BLaER1 treated with 17β-estradiol and CSF1 and Interleukin-3, amounts not matched to agents 10 nM and 100 nM (cell line): ENCODE measurements at regions not wholly inside any gene's neighbourhood (a gene's known extent, or its start where the extent isn't known, plus 50 kb on each side); places are given as distances from the start of the nearest gene placed in this dataset.
A peak's percentile ranks its signal among the peaks of the same experiment; 100 is the strongest.

ENCODE experiments used
- H3K27ac ChIP-seq, 11 experiments: shearing (Covaris generic); formaldehyde crosslinking; 2 replicates each; pipeline ENCODE4 v1.8.1; 2022
- H3K27me3 ChIP-seq, 11 experiments: shearing (Covaris generic); formaldehyde crosslinking; 2 replicates each; pipeline ENCODE4 v1.8.1; 2022
- H3K36me3 ChIP-seq, 11 experiments: shearing (Covaris generic); formaldehyde crosslinking; 2 replicates each; pipeline ENCODE4 v1.8.1; 2022
- H3K4me1 ChIP-seq, 10 experiments: shearing (Covaris generic); formaldehyde crosslinking; 2 replicates each; pipeline ENCODE4 v1.8.1; 2022
- H3K4me2 ChIP-seq, 11 experiments: shearing (Covaris generic); formaldehyde crosslinking; 2 replicates each; pipeline ENCODE4 v1.8.1; 2022
- H3K4me3 ChIP-seq, 10 experiments: shearing (Covaris generic); formaldehyde crosslinking; 2 replicates each; pipeline ENCODE4 v1.8.1; 2022
- H3K9ac ChIP-seq, 11 experiments: shearing (Covaris generic); formaldehyde crosslinking; 2 replicates each; pipeline ENCODE4 v1.8.1; 2022
- H3K9me3 ChIP-seq, 11 experiments: shearing (Covaris generic); formaldehyde crosslinking; replicated peaks in 1 of 11; 2 replicates each; pipeline ENCODE4 v1.8.1; 2022
- H4K20me1 ChIP-seq, 11 experiments: shearing (Covaris generic); formaldehyde crosslinking; 2 replicates each; pipeline ENCODE4 v1.8.1; 2022
- Cebpa-rat ChIP-seq, 11 experiments: shearing (Covaris generic); IDR thresholded peaks; 2 replicates each; pipeline ENCODE4 v1.8.1; 2022

DNA sequence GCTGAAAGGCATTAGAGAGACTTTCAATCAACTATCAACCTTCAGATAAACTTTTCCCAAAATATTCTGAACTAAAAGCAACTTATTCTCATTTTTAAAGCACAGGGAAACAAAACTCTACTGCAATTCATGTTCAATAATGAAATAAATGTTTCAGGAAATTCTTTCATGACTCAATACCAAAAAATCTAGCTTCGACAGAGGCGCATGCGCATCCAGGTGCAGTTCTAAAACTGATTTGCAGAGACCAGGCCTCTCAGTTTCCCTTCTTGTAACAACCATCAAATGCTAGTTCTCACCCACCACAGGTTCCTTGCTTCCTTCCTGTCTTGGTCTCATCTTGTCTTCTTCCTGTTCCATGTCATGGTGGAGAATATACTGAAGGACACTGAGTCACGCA is 55.3 kb upstream of the NRBF2 start:
- TF ChIP-seq Cebpa-rat (IDR thresholded peaks at IDR 0.05): no peak
- H4K20me1 ChIP-seq: no peaks in the 10 kb centered on the region
- no peaks in the 10 kb centered on the region for H3K27me3 ChIP-seq
- H3K27ac ChIP-seq: no peak overlapping the region
- no peaks in the 10 kb centered on the region for H3K9me3 ChIP-seq
- peaks cover 0 to 4% (median 0%) of the 10 kb centered on the region in 10 experiments; a peak in 3 of 20 replicates for H3K4me1 ChIP-seq
- no peaks in the 10 kb centered on the region for H3K36me3 ChIP-seq
- no peak overlapping the region for H3K4me3 ChIP-seq
- no peak overlapping the region for H3K9ac ChIP-seq
- H3K4me2 ChIP-seq: no peak overlapping the region; a peak in 2 of 22 replicates

DNA sequence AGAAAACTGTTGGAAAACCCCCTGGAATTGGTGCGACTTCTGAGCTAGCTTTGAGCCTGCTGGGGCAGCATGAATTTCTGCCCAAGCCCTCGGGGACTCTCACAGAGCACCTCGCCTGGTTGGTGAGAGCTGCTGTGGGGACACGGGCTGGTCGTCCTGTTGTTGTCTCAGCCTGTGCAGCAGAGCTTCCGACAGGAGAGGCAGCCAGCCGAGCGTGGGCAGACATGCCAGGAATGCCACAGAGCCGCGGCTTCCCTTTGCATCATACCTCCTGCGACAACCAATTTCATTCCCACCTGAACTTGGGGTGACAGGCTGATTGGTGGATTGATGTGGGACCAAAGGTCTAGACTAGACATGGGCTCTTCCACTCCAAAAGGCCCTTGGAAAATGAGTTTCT is 60.2 kb upstream of the NRBF2 start:
- Histone ChIP-seq H3K27me3 (no peaks in the 10 kb centered on the region), H4K20me1 (no peaks in the 10 kb centered on the region), H3K4me1 (peaks cover 0 to 14% (median 8%) of the 10 kb centered on the region in 10 experiments; a peak in 17 of 20 replicates), H3K4me2 (no peak overlapping the region), H3K4me3 (no peak overlapping the region), H3K36me3 (no peaks in the 10 kb centered on the region), H3K27ac (no peak overlapping the region), H3K9me3 (peaks cover 0 to 23% (median 6%) of the 10 kb centered on the region in 11 experiments; a peak in 7 of 22 replicates), H3K9ac (no peak overlapping the region)
- no peak for TF ChIP-seq Cebpa-rat (IDR thresholded peaks at IDR 0.05)

DNA sequence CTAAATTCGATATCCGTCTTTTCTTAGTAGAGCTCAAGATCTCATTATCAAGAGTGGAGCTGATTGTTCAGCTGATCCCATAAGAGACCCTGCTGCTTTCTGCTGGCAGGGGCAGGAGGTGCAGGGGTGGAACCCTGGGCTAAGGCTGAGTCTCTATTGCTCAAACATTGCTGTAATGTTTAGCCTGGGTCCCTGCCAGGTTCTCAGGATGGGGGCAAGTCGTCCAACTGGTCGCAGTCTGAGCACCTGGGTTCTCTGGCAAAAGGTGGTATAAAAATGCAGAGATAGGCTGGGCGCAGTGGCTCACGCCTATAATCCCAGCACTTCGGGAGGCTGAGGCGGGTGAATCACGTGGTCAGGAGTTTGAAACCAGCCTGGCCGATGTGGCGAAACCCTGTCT is 62.0 kb upstream of the NRBF2 start:
- TF ChIP-seq Cebpa-rat (IDR thresholded peaks at IDR 0.05): no peak
- Histone ChIP-seq H3K9me3 (peaks cover 0 to 23% (median 6%) of the 10 kb centered on the region in 11 experiments; a peak in 7 of 22 replicates), H3K36me3 (no peaks in the 10 kb centered on the region), H4K20me1 (no peaks in the 10 kb centered on the region), H3K27me3 (no peaks in the 10 kb centered on the region), H3K9ac (no peak overlapping the region), H3K4me1 (peaks cover 0 to 17% (median 10%) of the 10 kb centered on the region in 10 experiments; a peak in 17 of 20 replicates), H3K27ac (no peak overlapping the region), H3K4me3 (no peak overlapping the region), H3K4me2 (no peak overlapping the region)

DNA sequence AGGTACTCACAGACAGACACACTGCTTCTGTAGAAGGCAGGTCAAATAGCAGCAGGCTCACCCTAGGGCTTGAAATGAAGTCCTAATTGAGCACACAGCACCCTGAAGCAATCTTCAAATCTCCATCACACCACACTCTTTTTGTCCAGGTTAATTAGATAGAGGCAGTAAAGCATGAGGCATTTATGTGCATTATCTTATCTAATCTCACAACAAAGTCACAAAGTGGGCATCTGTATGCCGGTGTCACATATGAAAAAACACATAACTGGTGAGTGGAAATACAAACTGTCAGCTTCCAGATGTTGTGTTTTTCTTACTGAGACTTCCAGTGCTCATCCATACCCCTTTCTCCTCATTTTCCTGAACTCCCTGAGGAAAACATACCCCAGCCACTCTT is 63.8 kb upstream of the NRBF2 start:
- H3K36me3 ChIP-seq: no peaks in the 10 kb centered on the region
- no peak for TF ChIP-seq Cebpa-rat (IDR thresholded peaks at IDR 0.05)
- peaks cover 0 to 24% (median 12%) of the 10 kb centered on the region in 10 experiments; a peak in 17 of 20 replicates for H3K4me1 ChIP-seq
- H3K27me3 ChIP-seq: no peaks in the 10 kb centered on the region
- no peaks in the 10 kb centered on the region for H4K20me1 ChIP-seq
- H3K4me3 ChIP-seq: no peak overlapping the region
- no peak overlapping the region for H3K4me2 ChIP-seq
- peaks cover 0 to 23% (median 6%) of the 10 kb centered on the region in 11 experiments; a peak in 7 of 22 replicates for H3K9me3 ChIP-seq
- peak overlapping the region in 5 of 11 experiments; percentile 2 to 53 (median 16); a peak in 4 of 22 replicates for H3K27ac ChIP-seq
- no peak overlapping the region for H3K9ac ChIP-seq

DNA sequence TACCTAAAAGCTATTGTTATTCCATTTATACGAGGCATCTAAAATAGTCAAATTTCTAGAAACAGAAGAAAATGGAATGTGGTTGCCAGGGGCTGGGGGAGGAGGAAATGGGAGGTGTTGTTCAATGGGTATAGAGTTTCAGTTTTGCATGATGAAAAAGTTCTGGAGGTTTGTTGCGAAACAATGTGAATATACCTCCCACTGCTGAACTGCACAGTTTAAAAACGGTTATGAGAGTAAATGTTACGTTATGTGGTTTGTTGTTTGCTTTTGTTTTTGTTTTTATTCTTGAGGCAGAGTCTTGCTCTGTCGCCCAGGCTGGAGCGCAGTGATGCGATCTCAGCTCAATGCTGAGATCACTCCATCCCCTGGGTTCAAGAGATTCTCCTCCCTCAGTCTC is 64.9 kb upstream of the NRBF2 start:
- peak in 7 of 11 experiments; percentile 34 to 85 (median 60); a peak in 10 of 22 replicates for TF ChIP-seq Cebpa-rat (IDR thresholded peaks at IDR 0.05)
- no peak overlapping the region for H3K4me3 ChIP-seq
- H3K36me3 ChIP-seq: no peaks in the 10 kb centered on the region
- H3K4me1 ChIP-seq: peaks cover 0 to 28% (median 13%) of the 10 kb centered on the region in 10 experiments; a peak in 17 of 20 replicates
- H3K9ac ChIP-seq: no peak overlapping the region
- H3K27me3 ChIP-seq: no peaks in the 10 kb centered on the region
- peak overlapping the region in 6 of 11 experiments; percentile 10 to 53 (median 42); a peak in 9 of 22 replicates for H3K27ac ChIP-seq
- H3K4me2 ChIP-seq: peak overlapping the region in 9 of 11 experiments; percentile 11 to 59 (median 54); a peak in 14 of 22 replicates
- peaks cover 0 to 23% (median 6%) of the 10 kb centered on the region in 11 experiments; a peak in 7 of 22 replicates for H3K9me3 ChIP-seq
- no peaks in the 10 kb centered on the region for H4K20me1 ChIP-seq

DNA sequence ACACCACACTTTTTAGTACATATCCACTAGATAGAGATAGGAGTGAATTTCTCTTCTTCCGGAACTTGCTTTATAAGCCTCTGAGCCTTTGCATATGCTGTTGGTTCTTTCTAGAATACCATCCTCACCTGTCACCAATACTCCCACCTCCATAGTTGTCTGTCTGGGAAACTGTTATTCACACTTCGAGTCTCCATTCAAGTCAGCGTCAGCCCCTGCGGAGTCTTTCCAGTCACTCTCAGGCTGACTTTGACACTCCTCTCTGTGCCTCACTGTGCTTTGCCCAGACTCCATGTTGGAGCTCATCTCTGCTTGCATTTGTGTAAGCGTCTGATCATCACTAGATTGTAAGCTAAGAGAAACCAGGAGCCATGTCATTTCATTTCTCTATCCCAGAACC is 66.5 kb upstream of the NRBF2 start:
- H4K20me1 ChIP-seq: no peaks in the 10 kb centered on the region
- no peaks in the 10 kb centered on the region for H3K27me3 ChIP-seq
- H3K36me3 ChIP-seq: no peaks in the 10 kb centered on the region
- no peak overlapping the region for H3K27ac ChIP-seq
- H3K9me3 ChIP-seq: peaks cover 0 to 23% (median 6%) of the 10 kb centered on the region in 11 experiments; a peak in 7 of 22 replicates
- no peak overlapping the region for H3K4me3 ChIP-seq
- peaks cover 0 to 28% (median 10%) of the 10 kb centered on the region in 10 experiments; a peak in 16 of 20 replicates for H3K4me1 ChIP-seq
- TF ChIP-seq Cebpa-rat (IDR thresholded peaks at IDR 0.05): no peak
- H3K4me2 ChIP-seq: no peak overlapping the region
- H3K9ac ChIP-seq: no peak overlapping the region

DNA sequence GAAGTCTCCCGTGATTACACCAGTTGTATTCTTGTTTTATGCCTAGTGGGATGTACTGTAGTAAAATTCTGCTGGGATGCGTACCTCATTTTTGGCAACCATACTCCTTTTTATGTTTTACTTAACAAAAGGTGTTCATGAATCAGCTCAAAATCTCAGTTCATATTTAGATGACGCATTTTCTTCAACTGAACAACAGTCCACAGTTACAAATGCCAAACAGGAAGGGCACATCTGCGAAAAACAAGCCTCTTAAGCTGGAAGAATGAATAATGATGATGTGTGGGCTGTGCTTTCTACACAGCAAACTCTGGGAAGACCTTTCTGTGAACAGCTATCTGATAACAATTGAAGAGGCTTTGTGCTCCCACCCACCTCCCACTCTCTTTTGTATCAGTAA is 68.4 kb upstream of the NRBF2 start:
- H3K4me1 ChIP-seq: peaks cover 0 to 28% (median 10%) of the 10 kb centered on the region in 10 experiments; a peak in 16 of 20 replicates
- H3K4me3 ChIP-seq: no peak overlapping the region
- no peak for TF ChIP-seq Cebpa-rat (IDR thresholded peaks at IDR 0.05)
- no peak overlapping the region for H3K27ac ChIP-seq
- peaks cover 0 to 10% (median 5%) of the 10 kb centered on the region in 11 experiments; a peak in 7 of 22 replicates for H3K9me3 ChIP-seq
- H3K4me2 ChIP-seq: peak overlapping the region in 3 of 11 experiments; percentile 6 to 37 (median 18); a peak in 4 of 22 replicates
- H4K20me1 ChIP-seq: no peaks in the 10 kb centered on the region
- no peaks in the 10 kb centered on the region for H3K27me3 ChIP-seq
- H3K36me3 ChIP-seq: no peaks in the 10 kb centered on the region
- H3K9ac ChIP-seq: no peak overlapping the region

DNA sequence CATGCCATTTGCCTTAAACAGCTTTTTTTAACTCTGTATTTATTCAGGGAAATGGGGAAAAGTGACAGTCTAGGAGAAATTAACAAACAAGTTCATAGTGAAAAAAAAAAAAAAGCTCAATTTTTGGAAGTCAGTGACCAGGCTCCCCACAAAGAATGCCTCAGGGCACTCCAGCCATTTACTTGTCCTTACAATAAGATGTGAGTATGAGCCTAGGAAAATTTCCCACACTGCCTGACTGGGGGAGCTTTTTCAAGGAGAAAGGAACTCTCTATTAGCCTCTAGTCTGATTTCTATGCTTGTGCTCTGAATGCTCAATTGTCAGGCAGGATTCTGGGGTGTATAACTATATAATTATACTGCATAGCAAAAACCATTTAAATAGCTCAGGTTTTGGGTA is 74.9 kb upstream of the NRBF2 start:
- H4K20me1 ChIP-seq: no peaks in the 10 kb centered on the region
- no peaks in the 10 kb centered on the region for H3K36me3 ChIP-seq
- no peak overlapping the region for H3K27ac ChIP-seq
- H3K4me2 ChIP-seq: no peak overlapping the region
- no peak overlapping the region for H3K9ac ChIP-seq
- H3K4me3 ChIP-seq: no peak overlapping the region
- H3K27me3 ChIP-seq: no peaks in the 10 kb centered on the region
- no peaks in the 10 kb centered on the region for H3K9me3 ChIP-seq
- TF ChIP-seq Cebpa-rat (IDR thresholded peaks at IDR 0.05): no peak
- no peaks in the 10 kb centered on the region; a peak in 3 of 20 replicates for H3K4me1 ChIP-seq

DNA sequence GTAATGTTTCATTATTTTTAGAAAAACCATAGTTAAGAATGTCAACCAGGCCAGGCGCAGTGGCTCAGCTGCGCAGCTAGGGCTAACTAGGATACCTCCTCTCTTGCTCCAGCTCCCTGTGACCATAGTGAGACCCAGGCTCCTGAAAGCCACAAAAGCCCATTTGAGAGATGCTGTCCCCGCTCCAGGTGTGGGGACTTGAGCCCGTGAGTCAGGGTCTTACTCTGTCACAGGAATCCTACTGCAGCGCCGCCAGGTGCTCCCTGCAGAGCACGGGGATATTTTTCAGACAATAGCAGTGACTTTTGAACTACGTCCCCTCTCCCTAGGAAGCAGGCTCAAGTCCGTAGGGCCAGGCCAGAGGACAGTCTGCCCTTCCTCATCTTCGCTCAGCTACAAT is 75.6 kb upstream of the NRBF2 start:
- Histone ChIP-seq H3K4me3 (no peak overlapping the region), H4K20me1 (no peaks in the 10 kb centered on the region), H3K4me2 (no peak overlapping the region), H3K9me3 (no peaks in the 10 kb centered on the region), H3K9ac (no peak overlapping the region), H3K4me1 (no peaks in the 10 kb centered on the region; a peak in 3 of 20 replicates), H3K36me3 (no peaks in the 10 kb centered on the region), H3K27ac (no peak overlapping the region), H3K27me3 (no peaks in the 10 kb centered on the region)
- TF ChIP-seq Cebpa-rat (IDR thresholded peaks at IDR 0.05): no peak

DNA sequence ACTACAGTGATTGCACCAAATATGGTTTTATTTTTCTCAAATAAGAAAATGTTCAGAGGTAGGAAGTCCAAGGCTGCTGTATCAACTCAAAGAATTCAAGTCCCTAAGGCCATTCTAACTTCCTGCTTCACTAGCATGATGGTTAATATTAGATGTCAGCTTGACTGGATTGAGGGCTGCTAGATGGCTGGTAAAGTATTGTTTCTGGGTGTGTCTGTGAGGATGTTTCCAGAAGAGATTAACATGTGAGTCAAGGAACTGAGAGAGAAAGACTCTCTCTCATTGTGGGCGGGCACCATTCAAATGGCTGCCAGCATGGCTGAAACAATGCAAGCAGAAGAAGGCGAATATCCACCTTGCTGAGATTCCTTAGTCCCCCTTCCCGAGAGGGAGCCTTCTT is 77.4 kb upstream of the NRBF2 start:
- H4K20me1 ChIP-seq: no peaks in the 10 kb centered on the region
- TF ChIP-seq Cebpa-rat (IDR thresholded peaks at IDR 0.05): no peak
- H3K27me3 ChIP-seq: no peaks in the 10 kb centered on the region
- H3K36me3 ChIP-seq: no peaks in the 10 kb centered on the region
- H3K4me2 ChIP-seq: no peak overlapping the region
- H3K9ac ChIP-seq: no peak overlapping the region
- H3K27ac ChIP-seq: no peak overlapping the region
- no peak overlapping the region for H3K4me3 ChIP-seq
- H3K4me1 ChIP-seq: no peaks in the 10 kb centered on the region; a peak in 3 of 20 replicates
- H3K9me3 ChIP-seq: no peaks in the 10 kb centered on the region
